ENCODE measurements at regions not wholly inside any gene's neighbourhood (a gene's known extent, or its start where the extent isn't known, plus 50 kb on each side); places are given as distances from the start of the nearest gene placed in this dataset.

- H3K9ac ChIP-seq (ENCODE audit: low read length): no peak overlapping the region
- H3K4me1 ChIP-seq (ENCODE audit: insufficient read depth, low read length): no peaks in the 10 kb centered on the region
- no peak overlapping the region for H3K4me3 ChIP-seq (ENCODE audit: low read depth in 1 of 2, low read length in 2 of 2)
- no peak overlapping the region for H3K27ac ChIP-seq (ENCODE audit: low read depth, low read length)
- no peaks in the 10 kb centered on the region for H3K9me3 ChIP-seq (ENCODE audit: low read length)
- H3K36me3 ChIP-seq (ENCODE audit: insufficient read depth, low read length): no peaks in the 10 kb centered on the region
- H3K27me3 ChIP-seq (ENCODE audit: control insufficient read depth in 1 of 2, insufficient read depth in 2 of 2, low read length in 2 of 2): no peaks in the 10 kb centered on the region
These were observed 274.1 kb downstream of the OTOL1 start for GRCh38 chr3:161770484-161771386.

- Histone ChIP-seq H3K4me3 (ENCODE audit: low read depth in 1 of 2, low read length in 2 of 2) (no peak overlapping the region), H3K36me3 (ENCODE audit: insufficient read depth, low read length) (no peaks in the 10 kb centered on the region), H3K9ac (ENCODE audit: low read length) (no peak overlapping the region), H3K27me3 (ENCODE audit: control insufficient read depth in 1 of 2, insufficient read depth in 2 of 2, low read length in 2 of 2) (no peaks in the 10 kb centered on the region), H3K4me1 (ENCODE audit: insufficient read depth, low read length) (no peaks in the 10 kb centered on the region), H3K27ac (ENCODE audit: low read depth, low read length) (no peak overlapping the region), H3K9me3 (ENCODE audit: low read length) (no peaks in the 10 kb centered on the region)
These were observed 284.8 kb downstream of the OTOL1 start for GRCh38 chr3:161781381-161781780.

- Histone ChIP-seq H3K4me3 (ENCODE audit: low read depth in 1 of 2, low read length in 2 of 2) (no peak overlapping the region), H3K27me3 (ENCODE audit: control insufficient read depth in 1 of 2, insufficient read depth in 2 of 2, low read length in 2 of 2) (no peaks in the 10 kb centered on the region), H3K9me3 (ENCODE audit: low read length) (no peaks in the 10 kb centered on the region), H3K27ac (ENCODE audit: low read depth, low read length) (no peak overlapping the region), H3K9ac (ENCODE audit: low read length) (no peak overlapping the region), H3K4me1 (ENCODE audit: insufficient read depth, low read length) (no peaks in the 10 kb centered on the region), H3K36me3 (ENCODE audit: insufficient read depth, low read length) (no peaks in the 10 kb centered on the region)
These were observed 296.8 kb downstream of the OTOL1 start for GRCh38 chr3:161793194-161793930.

- no peaks in the 10 kb centered on the region for H3K4me1 ChIP-seq (ENCODE audit: insufficient read depth, low read length)
- H3K27me3 ChIP-seq (ENCODE audit: control insufficient read depth in 1 of 2, insufficient read depth in 2 of 2, low read length in 2 of 2): no peaks in the 10 kb centered on the region
- H3K4me3 ChIP-seq (ENCODE audit: low read depth in 1 of 2, low read length in 2 of 2): no peak overlapping the region
- H3K9me3 ChIP-seq (ENCODE audit: low read length): no peaks in the 10 kb centered on the region
- no peak overlapping the region for H3K27ac ChIP-seq (ENCODE audit: low read depth, low read length)
- no peaks in the 10 kb centered on the region for H3K36me3 ChIP-seq (ENCODE audit: insufficient read depth, low read length)
- no peak overlapping the region for H3K9ac ChIP-seq (ENCODE audit: low read length)
These were observed 297.9 kb downstream of the OTOL1 start for GRCh38 chr3:161794551-161794950.

GRCh38 chr3:161796312-161796711, 299.7 kb downstream of the OTOL1 start:
- no peaks in the 10 kb centered on the region for H3K27me3 ChIP-seq (ENCODE audit: control insufficient read depth in 1 of 2, insufficient read depth in 2 of 2, low read length in 2 of 2)
- H3K4me1 ChIP-seq (ENCODE audit: insufficient read depth, low read length): no peaks in the 10 kb centered on the region
- no peak overlapping the region for H3K27ac ChIP-seq (ENCODE audit: low read depth, low read length)
- no peak overlapping the region for H3K9ac ChIP-seq (ENCODE audit: low read length)
- no peaks in the 10 kb centered on the region for H3K9me3 ChIP-seq (ENCODE audit: low read length)
- no peaks in the 10 kb centered on the region for H3K36me3 ChIP-seq (ENCODE audit: insufficient read depth, low read length)
- no peak overlapping the region for H3K4me3 ChIP-seq (ENCODE audit: low read depth in 1 of 2, low read length in 2 of 2)

GRCh38 chr3:161796780-161797179, 300.2 kb downstream of the OTOL1 start:
- no peaks in the 10 kb centered on the region for H3K27me3 ChIP-seq (ENCODE audit: control insufficient read depth in 1 of 2, insufficient read depth in 2 of 2, low read length in 2 of 2)
- no peak overlapping the region for H3K27ac ChIP-seq (ENCODE audit: low read depth, low read length)
- no peak overlapping the region for H3K4me3 ChIP-seq (ENCODE audit: low read depth in 1 of 2, low read length in 2 of 2)
- H3K4me1 ChIP-seq (ENCODE audit: insufficient read depth, low read length): no peaks in the 10 kb centered on the region
- no peaks in the 10 kb centered on the region for H3K9me3 ChIP-seq (ENCODE audit: low read length)
- H3K36me3 ChIP-seq (ENCODE audit: insufficient read depth, low read length): no peaks in the 10 kb centered on the region
- no peak overlapping the region for H3K9ac ChIP-seq (ENCODE audit: low read length)

GRCh38 chr3:161798016-161798415, 301.4 kb downstream of the OTOL1 start:
- no peaks in the 10 kb centered on the region for H3K36me3 ChIP-seq (ENCODE audit: insufficient read depth, low read length)
- no peaks in the 10 kb centered on the region for H3K9me3 ChIP-seq (ENCODE audit: low read length)
- no peak overlapping the region for H3K4me3 ChIP-seq (ENCODE audit: low read depth in 1 of 2, low read length in 2 of 2)
- H3K27ac ChIP-seq (ENCODE audit: low read depth, low read length): no peak overlapping the region
- H3K27me3 ChIP-seq (ENCODE audit: control insufficient read depth in 1 of 2, insufficient read depth in 2 of 2, low read length in 2 of 2): no peaks in the 10 kb centered on the region
- H3K9ac ChIP-seq (ENCODE audit: low read length): no peak overlapping the region
- H3K4me1 ChIP-seq (ENCODE audit: insufficient read depth, low read length): no peaks in the 10 kb centered on the region

- Histone ChIP-seq H3K9ac (ENCODE audit: low read length) (no peak overlapping the region), H3K36me3 (ENCODE audit: insufficient read depth, low read length) (no peaks in the 10 kb centered on the region), H3K27me3 (ENCODE audit: control insufficient read depth in 1 of 2, insufficient read depth in 2 of 2, low read length in 2 of 2) (no peaks in the 10 kb centered on the region), H3K27ac (ENCODE audit: low read depth, low read length) (no peak overlapping the region), H3K9me3 (ENCODE audit: low read length) (no peaks in the 10 kb centered on the region), H3K4me3 (ENCODE audit: low read depth in 1 of 2, low read length in 2 of 2) (no peak overlapping the region), H3K4me1 (ENCODE audit: insufficient read depth, low read length) (no peaks in the 10 kb centered on the region)
These were observed 304.5 kb downstream of the OTOL1 start for GRCh38 chr3:161800985-161801559.

- Histone ChIP-seq H3K9ac (ENCODE audit: low read length) (no peak overlapping the region), H3K27me3 (ENCODE audit: control insufficient read depth in 1 of 2, insufficient read depth in 2 of 2, low read length in 2 of 2) (no peaks in the 10 kb centered on the region), H3K4me3 (ENCODE audit: low read depth in 1 of 2, low read length in 2 of 2) (no peak overlapping the region), H3K9me3 (ENCODE audit: low read length) (no peaks in the 10 kb centered on the region), H3K36me3 (ENCODE audit: insufficient read depth, low read length) (no peaks in the 10 kb centered on the region), H3K27ac (ENCODE audit: low read depth, low read length) (no peak overlapping the region), H3K4me1 (ENCODE audit: insufficient read depth, low read length) (no peaks in the 10 kb centered on the region)
These were observed 321.5 kb downstream of the OTOL1 start for GRCh38 chr3:161818106-161818505.

GRCh38 chr3:161821591-161821990, 325.0 kb downstream of the OTOL1 start:
- no peak overlapping the region for H3K27ac ChIP-seq (ENCODE audit: low read depth, low read length)
- no peak overlapping the region for H3K4me3 ChIP-seq (ENCODE audit: low read depth in 1 of 2, low read length in 2 of 2)
- no peaks in the 10 kb centered on the region for H3K9me3 ChIP-seq (ENCODE audit: low read length)
- no peak overlapping the region for H3K9ac ChIP-seq (ENCODE audit: low read length)
- no peaks in the 10 kb centered on the region for H3K27me3 ChIP-seq (ENCODE audit: control insufficient read depth in 1 of 2, insufficient read depth in 2 of 2, low read length in 2 of 2)
- no peaks in the 10 kb centered on the region for H3K36me3 ChIP-seq (ENCODE audit: insufficient read depth, low read length)
- H3K4me1 ChIP-seq (ENCODE audit: insufficient read depth, low read length): no peaks in the 10 kb centered on the region

GRCh38 chr3:161822291-161822690, 325.7 kb downstream of the OTOL1 start:
- Histone ChIP-seq H3K36me3 (ENCODE audit: insufficient read depth, low read length) (no peaks in the 10 kb centered on the region), H3K27ac (ENCODE audit: low read depth, low read length) (no peak overlapping the region), H3K4me3 (ENCODE audit: low read depth in 1 of 2, low read length in 2 of 2) (no peak overlapping the region), H3K4me1 (ENCODE audit: insufficient read depth, low read length) (no peaks in the 10 kb centered on the region), H3K9me3 (ENCODE audit: low read length) (no peaks in the 10 kb centered on the region), H3K9ac (ENCODE audit: low read length) (no peak overlapping the region), H3K27me3 (ENCODE audit: control insufficient read depth in 1 of 2, insufficient read depth in 2 of 2, low read length in 2 of 2) (no peaks in the 10 kb centered on the region)

Measured in muscle layer of colon (tissue), 2 donors.